ENCODE measurements at regions not wholly inside any gene's neighbourhood (a gene's known extent, or its start where the extent isn't known, plus 50 kb on each side); places are given as distances from the start of the nearest gene placed in this dataset.

DNA sequence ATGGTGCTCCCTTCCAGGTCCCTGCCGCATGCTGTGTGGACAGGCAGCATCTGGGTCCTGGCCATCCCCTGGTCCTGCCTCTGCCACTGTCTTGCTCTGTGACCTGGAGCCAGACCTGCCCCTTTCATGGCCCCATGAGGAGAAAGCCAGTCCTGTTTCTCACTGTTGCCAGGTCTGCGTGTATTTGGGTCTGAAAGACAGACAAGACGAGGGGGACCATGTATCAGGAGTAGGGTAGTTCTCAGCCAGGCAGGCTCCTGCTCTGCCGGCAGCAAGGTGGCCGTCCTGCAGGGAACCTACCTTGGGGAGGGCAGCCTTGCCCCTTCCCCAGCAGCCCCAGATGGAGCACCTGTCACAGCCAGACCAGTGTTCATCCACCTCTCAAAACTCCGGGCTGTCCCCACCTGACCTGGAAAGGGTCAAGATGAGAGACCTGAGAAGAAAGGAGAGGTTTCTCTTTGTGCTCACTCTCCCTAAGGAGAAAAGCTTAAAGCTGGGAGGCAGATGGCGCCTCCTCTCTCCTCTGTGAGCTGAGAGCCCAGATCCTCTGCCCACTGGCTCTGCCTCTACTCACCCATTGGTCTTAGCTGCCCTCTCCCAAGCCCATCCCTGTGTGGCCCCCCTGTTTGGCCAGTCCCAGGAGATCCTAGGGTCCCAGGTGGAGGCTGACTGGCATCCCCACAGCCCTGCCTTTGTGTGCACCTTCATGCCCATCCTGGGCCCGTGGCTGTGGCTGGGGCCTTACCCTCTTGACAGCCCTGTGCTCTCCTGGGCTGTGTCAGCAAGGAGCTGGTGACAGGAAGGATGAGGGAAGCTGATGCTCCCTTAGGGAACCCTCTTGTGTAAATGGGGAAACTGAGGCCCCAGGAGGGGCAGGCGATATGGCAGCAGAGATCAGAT is 116.1 kb upstream of the PCBD1 start:
- TF ChIP-seq CTCF (optimal IDR thresholded peaks at IDR 0.05 in 1 of 3, IDR thresholded peaks at IDR 0.05 in 1 of 3, conservative IDR thresholded peaks at IDR 0.05 in 1 of 3; ENCODE audit: extremely low read depth in 1 of 3, insufficient read depth in 2 of 3, low read length in 3 of 3) (no peak), EZH2 (IDR thresholded peaks at IDR 0.05; ENCODE audit: low read length) (no peak)

Measured in keratinocyte (primary cell).